ENCODE measurements at regions not wholly inside any gene's neighbourhood (a gene's known extent, or its start where the extent isn't known, plus 50 kb on each side); places are given as distances from the start of the nearest gene placed in this dataset.
A peak's percentile ranks its signal among the peaks of the same experiment; 100 is the strongest.

- no peak for DNase-seq (ENCODE audit: low spot score)
Observed at GRCh38 chr2:160672211-160672610, 178.6 kb upstream of the RBMS1 start.

GRCh38 chr2:160674146-160674750, 180.6 kb upstream of the RBMS1 start:
- no peak for DNase-seq (ENCODE audit: low spot score)

- DNase-seq (ENCODE audit: low spot score) = no peak
Observed at GRCh38 chr2:160679686-160680085, 186.1 kb upstream of the RBMS1 start.

DNA sequence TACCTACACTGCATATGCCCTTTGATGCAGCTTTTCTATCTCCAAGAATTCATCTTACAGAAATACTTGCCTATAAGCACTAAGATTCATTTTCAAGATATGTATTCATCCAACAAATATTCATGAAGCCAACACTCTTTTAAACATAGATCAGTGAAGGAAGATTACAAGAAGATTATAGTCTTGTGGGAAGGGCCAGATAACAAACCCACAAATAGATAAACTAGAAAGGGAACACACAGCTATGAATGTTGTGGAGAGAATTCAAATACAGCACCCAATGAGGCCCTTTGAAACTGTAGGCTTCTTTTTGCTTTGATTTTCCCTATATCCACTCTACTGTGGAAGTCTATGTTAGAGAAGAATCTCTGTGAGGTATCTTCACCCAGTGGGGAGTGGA, 186.7 kb upstream of the RBMS1 start:
- no peak for DNase-seq (ENCODE audit: low spot score)

- no peak for DNase-seq (ENCODE audit: low spot score)
Observed at GRCh38 chr2:160680974-160681373, 187.4 kb upstream of the RBMS1 start.

GRCh38 chr2:160683206-160683605, 189.6 kb upstream of the RBMS1 start:
- no peak for DNase-seq (ENCODE audit: low spot score)

DNA sequence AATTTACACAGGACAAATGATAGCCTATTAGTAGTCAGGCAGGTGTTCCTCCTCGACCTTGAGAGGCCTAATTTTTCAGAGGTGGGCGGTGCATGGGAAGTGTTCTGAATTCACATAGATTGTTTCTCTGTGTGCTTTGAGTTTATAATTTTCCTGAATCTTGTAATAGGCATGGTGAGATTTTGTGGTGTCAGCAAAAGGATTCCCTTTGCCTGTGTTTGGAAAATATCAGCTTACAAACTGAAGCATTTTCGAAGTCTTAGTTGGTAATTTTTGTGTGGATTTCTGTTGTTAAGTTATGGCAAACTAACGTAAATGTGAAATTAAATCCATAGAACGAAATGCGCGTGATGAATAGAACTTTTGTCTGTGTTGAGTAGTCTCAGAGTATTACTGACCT, 194.0 kb upstream of the RBMS1 start:
- no peak for DNase-seq (ENCODE audit: low spot score)

DNA sequence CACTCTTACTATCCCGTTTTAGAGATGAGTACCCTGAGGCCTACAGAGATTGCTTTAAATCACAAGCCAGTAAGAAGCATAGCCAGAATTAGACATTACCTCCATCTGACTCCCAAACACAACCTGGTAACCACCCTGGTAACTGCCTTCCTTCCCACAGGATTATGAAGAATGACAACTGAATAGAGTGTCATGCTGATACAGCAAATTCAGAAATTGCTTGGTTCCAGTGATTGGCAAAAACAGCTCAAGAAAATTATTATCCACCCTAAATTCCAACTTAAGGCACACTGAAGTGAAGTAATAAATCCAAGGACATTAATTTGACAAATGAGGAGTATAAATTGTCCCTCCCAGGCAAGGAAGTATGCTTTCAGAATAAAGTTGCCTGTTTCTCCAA, 195.8 kb upstream of the RBMS1 start:
- DNase-seq (ENCODE audit: low spot score) = no peak

DNA sequence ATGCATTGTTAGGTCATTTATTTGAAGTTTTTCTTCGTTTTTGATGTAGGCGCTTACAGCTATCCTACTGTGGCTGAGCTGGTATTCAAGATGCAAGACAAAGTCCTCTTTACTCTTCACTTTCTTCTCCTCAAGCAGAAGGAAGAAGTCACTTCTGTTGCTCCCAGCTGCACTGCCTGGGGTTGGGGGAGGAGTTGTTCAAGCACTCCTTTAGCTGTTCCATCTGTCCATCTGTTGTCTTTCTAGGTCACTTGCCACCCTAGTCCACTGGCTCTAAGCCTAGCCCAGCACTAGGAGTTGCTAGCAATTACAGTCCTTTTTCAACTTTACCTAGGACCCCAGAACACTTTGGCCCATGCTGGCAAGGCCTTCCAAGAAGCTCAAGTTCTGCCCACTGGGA, 200.6 kb upstream of the RBMS1 start:
- no peak for DNase-seq (ENCODE audit: low spot score)

DNA sequence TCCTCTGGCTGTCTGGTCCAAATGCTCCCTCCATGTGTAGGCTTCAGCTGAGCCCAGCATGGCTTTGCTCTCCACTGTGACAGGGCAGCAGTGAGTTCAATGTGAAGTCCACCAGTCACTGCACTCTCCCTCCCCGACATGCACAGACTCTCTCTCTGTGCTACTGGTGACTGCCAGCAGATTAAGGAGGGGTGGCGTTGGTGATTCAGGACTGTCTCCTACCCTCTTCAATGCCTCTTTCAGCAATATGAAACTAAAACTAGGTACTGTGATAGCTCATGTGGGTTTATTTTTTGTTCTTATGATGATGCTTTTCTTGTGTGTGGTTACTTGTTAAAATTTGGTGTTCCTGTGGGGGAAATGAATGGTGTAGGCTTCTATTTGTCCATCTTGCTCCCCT, 201.0 kb upstream of the RBMS1 start:
- no peak for DNase-seq (ENCODE audit: low spot score)

DNA sequence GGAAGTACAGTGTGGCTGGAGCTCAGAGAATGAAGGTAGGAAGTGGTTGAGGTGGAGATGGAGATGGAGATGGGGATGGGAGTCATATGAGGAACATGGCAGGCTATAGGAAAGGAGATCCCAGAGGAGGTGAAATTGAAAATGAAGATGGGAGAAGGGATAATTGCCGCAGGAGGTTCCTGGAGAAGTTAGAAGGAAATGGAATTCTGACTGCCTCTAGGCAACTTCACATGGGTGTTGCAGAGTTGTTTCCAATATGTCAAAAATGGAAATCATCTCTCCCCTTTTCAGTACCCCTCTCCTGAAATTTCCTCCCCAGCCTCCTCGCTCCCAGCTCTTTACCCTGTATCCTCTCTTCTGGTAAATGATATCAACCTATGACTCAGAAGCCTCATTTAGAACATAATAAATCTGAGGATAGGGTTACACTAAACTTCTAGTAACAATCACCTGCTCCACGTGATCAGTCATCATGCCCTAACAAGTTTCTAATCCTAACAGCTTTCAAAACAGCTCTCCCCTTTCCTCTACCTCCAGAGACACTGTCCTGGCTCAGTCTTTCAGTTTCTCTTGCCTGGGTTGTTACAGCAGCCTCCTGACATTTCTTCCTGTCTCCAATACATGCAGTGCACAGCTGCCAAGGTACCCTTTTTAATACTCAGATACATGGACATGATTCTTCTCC, 201.9 kb upstream of the RBMS1 start:
- peak; percentile 21 for DNase-seq (ENCODE audit: low spot score)

DNA sequence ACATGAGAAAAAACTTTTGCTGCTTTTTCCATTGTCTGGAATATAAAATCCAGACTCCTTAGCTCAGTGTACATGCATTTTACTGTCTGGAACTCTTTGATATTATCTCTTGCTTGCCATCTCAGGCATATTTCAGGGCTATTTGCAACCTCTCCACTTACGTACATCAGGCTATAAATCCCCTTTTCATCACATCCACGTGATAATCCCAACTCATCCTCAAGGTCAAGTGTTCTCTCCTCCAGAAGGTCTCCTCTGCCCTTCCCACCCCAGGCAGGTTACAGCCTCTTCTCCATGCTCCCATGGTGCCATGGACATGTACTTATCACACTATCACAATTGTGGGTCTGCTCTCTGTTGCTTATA, 202.5 kb upstream of the RBMS1 start:
- no peak for DNase-seq (ENCODE audit: low spot score)

DNA sequence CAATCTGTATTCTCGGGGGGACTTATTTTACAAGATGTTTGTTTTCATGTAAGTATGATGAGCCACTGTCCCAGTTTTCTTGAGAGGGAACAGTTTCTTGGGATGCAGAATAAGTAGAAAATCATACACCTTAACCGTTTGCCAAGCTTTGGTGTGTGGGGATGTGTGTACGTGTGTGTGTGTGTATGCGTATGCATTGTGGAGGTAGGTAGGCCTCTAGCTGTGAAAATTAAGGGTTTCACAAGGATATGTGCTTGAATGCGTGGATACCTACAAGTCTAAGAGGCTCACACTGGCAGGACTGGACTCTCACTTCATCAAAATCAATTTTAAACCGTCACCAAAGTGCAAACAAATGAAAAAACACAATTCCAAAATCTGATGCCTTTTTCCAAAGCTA, 204.2 kb upstream of the RBMS1 start:
- DNase-seq (ENCODE audit: low spot score) = no peak

DNA sequence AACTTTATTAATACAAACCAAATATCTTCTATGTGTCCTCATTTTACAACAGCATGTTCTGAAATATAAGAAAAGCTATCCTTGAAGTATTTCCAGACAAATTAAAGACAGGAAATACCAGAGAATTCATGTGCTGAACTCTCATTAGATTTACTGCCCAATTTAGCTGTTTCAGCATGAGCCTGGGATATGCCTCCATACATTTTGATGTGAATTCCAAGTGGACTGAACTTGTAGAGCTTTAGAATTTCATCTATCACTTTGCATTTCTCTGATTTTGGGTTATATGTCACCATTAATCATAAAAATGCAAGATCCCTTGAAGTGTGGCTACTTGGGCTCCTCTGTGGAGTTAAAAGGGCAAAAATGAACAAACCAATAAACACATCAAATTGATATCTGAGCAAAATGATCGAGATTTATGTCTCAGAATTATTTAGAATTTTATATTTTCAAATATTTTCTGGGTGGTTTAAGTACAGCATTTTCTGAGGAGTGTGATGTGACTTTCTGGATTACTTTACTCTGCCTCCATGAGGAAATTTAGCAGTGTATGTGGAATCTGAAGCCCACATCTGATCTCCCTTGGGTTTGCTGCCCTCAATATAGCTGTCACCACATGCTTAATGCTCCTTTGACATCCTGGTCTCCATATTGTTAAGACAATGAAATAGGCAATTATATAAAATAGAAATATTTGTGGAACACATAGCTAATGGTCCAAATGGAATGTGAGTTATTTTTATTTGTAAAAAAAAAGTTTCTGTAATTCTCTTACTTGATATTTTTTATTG, 206.6 kb upstream of the RBMS1 start:
- peak; percentile 40 for DNase-seq (ENCODE audit: low spot score)

DNA sequence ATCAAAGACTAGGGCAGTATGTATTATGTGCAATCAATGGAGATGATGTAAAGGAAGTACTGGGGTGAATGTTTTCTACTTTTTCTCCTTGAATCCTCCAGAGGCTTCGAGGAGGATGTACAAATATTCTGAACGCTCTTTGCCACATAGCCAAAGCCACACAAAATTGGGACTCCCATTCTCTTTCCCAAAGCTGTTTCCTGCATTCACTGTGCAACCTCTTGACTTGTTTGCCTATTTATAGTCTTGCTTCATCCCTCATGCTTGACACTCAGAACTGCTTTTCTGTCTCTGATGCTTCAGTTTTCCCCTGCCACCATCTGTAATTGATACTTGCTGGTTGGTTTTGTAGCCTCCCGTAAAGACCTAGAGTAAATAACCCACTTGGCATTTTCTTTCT, 208.2 kb upstream of the RBMS1 start:
- DNase-seq (ENCODE audit: low spot score) = no peak

DNA sequence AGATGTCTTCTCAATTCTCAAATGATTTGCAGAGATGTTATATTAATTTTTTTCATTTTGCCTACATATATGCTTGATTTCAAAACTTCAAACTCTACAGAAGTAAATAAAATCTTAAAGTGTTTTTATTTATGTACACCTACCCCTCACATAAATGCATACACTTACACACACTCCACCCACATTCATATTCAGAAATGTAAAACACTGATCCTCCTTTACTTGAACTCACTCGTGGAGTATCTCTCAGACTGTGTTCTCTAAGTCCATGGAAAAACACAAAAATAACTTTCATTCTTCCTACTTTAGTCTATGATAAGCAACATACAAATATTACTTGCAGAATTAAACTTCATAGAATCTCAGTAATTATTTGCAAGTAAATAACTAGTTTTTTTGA, 209.1 kb upstream of the RBMS1 start:
- no peak for DNase-seq (ENCODE audit: low spot score)

GRCh38 chr2:160703648-160704585, 210.3 kb upstream of the RBMS1 start:
- DNase-seq (ENCODE audit: low spot score) = no peak

GRCh38 chr2:160715428-160715827, 221.8 kb upstream of the RBMS1 start:
- DNase-seq (ENCODE audit: low spot score) = no peak

GRCh38 chr2:160719116-160719515, 225.5 kb upstream of the RBMS1 start:
- DNase-seq (ENCODE audit: low spot score) = peak; percentile 81

DNA sequence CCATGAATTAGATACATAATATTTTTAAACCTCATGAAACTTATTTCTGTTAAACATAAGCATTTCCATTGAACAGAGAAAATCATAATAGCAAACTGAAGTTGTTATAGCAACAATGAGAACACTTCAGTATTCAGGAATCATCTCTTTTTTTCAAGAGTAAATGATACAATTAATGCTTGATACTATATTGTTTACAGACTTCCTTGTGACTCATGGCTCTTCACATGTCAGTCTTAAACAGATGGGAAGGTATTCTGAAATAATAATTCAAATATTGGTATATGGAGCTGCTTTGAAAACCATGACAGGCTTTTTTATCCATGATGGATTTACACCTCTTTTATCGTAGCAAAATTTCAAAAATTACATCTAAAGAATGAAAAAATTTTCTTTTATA, 226.5 kb upstream of the RBMS1 start:
- no peak for DNase-seq (ENCODE audit: low spot score)

DNA sequence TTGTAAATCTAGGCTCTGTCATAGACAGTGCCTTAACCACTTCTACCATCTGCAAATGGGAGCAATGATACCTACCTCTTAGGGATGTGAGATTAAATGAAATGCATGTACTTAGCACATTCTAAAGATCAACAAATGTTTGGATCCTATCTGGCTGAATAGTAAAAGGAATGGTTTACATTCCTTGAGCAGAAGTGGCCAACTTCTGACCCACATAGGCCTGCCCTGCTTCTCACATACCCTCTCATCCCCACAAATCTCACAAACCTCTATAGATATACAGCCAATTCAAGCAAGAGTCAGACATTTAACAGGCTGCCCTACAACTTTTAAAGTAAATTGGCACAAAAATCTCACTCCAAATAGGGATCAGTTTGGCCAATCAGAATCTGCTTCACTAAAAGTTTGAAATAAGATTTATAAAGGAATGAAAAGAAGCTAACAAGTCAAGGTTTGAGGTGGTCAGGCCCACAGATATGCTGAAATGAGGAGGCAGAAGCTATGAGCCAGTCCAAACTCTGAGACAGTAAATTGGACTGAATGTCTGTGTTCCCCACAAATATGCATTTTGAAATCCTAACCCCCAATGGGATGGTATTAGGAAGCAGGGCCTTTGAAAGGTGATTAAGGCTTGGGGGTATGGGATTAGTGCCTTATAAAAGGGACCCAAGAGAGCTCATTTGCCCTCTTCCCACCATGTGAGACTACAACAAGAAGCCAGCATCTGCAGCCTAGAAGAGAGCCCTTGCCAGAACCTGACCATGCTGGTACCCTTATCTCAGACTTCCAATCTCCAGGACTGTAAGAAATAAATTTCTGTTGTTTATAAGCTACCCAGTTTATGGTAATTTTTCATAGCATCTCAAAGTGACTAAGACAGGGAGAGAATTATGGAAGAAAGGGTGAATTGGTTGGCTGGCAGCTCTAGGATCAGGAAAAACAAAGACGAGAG, 227.8 kb upstream of the RBMS1 start:
- no peak for DNase-seq (ENCODE audit: low spot score)

Measured in A172 (cell line).